HEK293T (cell line): ENCODE measurements at regions not wholly inside any gene's neighbourhood (a gene's known extent, or its start where the extent isn't known, plus 50 kb on each side); places are given as distances from the start of the nearest gene placed in this dataset.
A peak's percentile ranks its signal among the peaks of the same experiment; 100 is the strongest.
"Not testable (repeated sequence)": the region's sequence is repeated elsewhere in the genome, so short reads cannot be mapped to it uniquely, and the experiment has no call there.

Experiments used
- CTCF ChIA-PET: fragments of 350-600 bp; formaldehyde crosslinking; extraction: SDS; loops from one replicate; lab custom pipeline; 2021; ENCODE audit warnings: antibody characterized with exemption, inconsistent platforms; lab: Yijun Ruan, JAX
- POLR2A ChIA-PET: fragments of 350-600 bp; formaldehyde crosslinking; extraction: SDS; loops from one replicate; lab custom pipeline; 2020; ENCODE audit warnings: antibody characterized with exemption, inconsistent platforms; lab: Yijun Ruan, JAX
- DNase-seq: peaks from one replicate; pipeline ENCODE4 v3.0.0; 2012; ENCODE audit warnings: mixed read lengths; ENCODE audit errors: extremely low spot score
- BHLHE40 ChIP-seq: fragments of 450-650 bp; IDR thresholded peaks from 2 replicates; pipeline ENCODE4 v1.6.1; 2016; ENCODE audit warnings: mild to moderate bottlenecking, moderate library complexity, borderline replicate concordance
- CTBP1 ChIP-seq: fragments of 450-650 bp; IDR thresholded peaks from 2 replicates; pipeline ENCODE4 v1.6.1; 2016; ENCODE audit warnings: borderline replicate concordance
- ELF4 ChIP-seq: fragments of 450-650 bp; IDR thresholded peaks from 2 replicates; pipeline ENCODE4 v1.6.1; 2017; ENCODE audit warnings: antibody characterized with exemption
- FOXA1 ChIP-seq: fragments of 450-650 bp; IDR thresholded peaks from 2 replicates; pipeline ENCODE4 v1.6.1; 2016; ENCODE audit warnings: mild to moderate bottlenecking
- FOXK2 ChIP-seq: fragments of 450-650 bp; IDR thresholded peaks from 2 replicates; pipeline ENCODE4 v1.6.1; 2016; ENCODE audit warnings: mild to moderate bottlenecking
- HDGF ChIP-seq: fragments of 450-650 bp; IDR thresholded peaks from 2 replicates; pipeline ENCODE4 v1.6.1; 2017; ENCODE audit warnings: antibody characterized with exemption, borderline replicate concordance
- L3MBTL2 ChIP-seq: fragments of 450-650 bp; conservative IDR thresholded peaks from 2 replicates; pipeline ENCODE4 v1.6.1; 2016; ENCODE audit warnings: mild to moderate bottlenecking
- LEF1 ChIP-seq: fragments of 450-650 bp; IDR thresholded peaks from 2 replicates; pipeline ENCODE4 v1.6.1; 2017; ENCODE audit warnings: mild to moderate bottlenecking, borderline replicate concordance
- NFRKB ChIP-seq: fragments of 450-650 bp; IDR thresholded peaks from 2 replicates; pipeline ENCODE4 v1.6.1; 2016; ENCODE audit warnings: mild to moderate bottlenecking, moderate library complexity
- SP1 ChIP-seq: fragments of 450-650 bp; IDR thresholded peaks from 2 replicates; pipeline ENCODE4 v1.6.1; 2017
- SUZ12 ChIP-seq: fragments of 450-650 bp; IDR thresholded peaks from 2 replicates; pipeline ENCODE4 v1.6.1; 2016; ENCODE audit warnings: mild to moderate bottlenecking
- TARDBP ChIP-seq: fragments of 450-650 bp; IDR thresholded peaks from 2 replicates; pipeline ENCODE4 v1.6.1; 2016
- ZNF384 ChIP-seq: fragments of 450-650 bp; IDR thresholded peaks from 2 replicates; pipeline ENCODE4 v1.6.1; 2016
- TF ChIP-seq, protein P1 (sequence below): fragments of 450-650 bp; IDR thresholded peaks from 2 replicates; pipeline ENCODE4 v1.6.1; 2016

DNA sequence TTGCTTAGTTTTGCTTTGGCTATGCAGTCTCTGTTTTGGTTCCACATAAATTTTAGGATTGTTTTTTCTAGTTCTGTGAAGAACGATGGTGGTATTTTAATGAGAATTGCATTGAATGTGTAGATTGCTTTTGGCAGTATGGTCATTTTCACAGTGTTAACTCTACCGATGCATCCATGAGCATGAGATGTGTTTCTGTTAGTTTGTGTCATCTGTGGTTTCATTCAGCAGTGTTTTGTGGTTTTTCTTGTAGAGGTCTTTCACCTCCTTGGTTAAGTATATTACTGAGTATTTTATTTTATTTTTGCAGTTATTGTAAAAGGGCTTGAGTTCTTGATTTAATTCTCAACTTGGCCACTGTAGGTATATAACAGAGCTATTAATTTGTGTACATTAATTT, 78.2 kb upstream of the ZNF92 start:
- ChIA-PET POLR2A (no interaction called here), CTCF (no interaction called here)
- no peak for DNase-seq
- TF ChIP-seq FOXA1: no peak
- no peak for TF ChIP-seq HDGF

DNA sequence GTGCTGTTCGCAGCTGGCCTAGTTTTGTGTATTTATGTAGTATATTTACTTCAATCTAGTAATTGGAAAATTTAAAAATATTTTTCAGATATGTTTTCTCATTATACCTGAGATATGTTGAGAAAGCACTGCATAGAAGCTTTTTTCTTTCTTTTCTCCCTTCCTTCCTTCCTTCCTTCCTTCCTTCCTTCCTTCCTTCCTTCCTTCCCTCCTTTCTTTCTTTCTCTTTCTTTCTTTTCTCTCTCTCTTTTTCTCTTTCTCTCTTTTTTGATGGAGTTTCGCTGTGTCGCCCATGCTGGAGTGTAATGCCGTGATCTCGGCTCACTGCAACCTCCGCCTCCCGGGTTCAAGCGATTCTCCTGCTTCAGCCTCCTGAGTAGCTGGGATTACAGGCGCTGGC, 83.3 kb upstream of the ZNF92 start:
- CTCF ChIA-PET, DNase-seq, POLR2A ChIA-PET: not testable (repeated sequence)

DNA sequence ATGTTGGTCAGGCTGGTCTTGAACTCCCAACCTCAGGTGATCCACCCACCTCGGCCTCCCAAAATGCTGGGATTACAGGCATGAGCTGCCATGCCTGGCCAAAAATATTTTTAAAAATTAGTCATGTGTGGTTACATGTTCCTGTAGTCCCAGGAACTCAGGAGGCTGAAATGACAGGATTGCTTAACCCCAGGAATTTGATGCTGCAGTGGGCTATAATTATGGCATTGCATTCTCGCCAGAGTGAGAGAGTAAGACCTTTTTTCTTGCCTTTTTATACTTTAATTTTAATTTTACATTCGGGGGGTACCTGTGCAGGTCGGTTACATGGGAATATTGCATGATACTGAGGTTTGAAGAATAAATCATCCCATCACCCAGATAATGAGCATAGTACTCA, 86.6 kb upstream of the ZNF92 start:
- POLR2A ChIA-PET: no interaction called here
- DNase-seq: no peak
- CTCF ChIA-PET: no interaction called here

DNA sequence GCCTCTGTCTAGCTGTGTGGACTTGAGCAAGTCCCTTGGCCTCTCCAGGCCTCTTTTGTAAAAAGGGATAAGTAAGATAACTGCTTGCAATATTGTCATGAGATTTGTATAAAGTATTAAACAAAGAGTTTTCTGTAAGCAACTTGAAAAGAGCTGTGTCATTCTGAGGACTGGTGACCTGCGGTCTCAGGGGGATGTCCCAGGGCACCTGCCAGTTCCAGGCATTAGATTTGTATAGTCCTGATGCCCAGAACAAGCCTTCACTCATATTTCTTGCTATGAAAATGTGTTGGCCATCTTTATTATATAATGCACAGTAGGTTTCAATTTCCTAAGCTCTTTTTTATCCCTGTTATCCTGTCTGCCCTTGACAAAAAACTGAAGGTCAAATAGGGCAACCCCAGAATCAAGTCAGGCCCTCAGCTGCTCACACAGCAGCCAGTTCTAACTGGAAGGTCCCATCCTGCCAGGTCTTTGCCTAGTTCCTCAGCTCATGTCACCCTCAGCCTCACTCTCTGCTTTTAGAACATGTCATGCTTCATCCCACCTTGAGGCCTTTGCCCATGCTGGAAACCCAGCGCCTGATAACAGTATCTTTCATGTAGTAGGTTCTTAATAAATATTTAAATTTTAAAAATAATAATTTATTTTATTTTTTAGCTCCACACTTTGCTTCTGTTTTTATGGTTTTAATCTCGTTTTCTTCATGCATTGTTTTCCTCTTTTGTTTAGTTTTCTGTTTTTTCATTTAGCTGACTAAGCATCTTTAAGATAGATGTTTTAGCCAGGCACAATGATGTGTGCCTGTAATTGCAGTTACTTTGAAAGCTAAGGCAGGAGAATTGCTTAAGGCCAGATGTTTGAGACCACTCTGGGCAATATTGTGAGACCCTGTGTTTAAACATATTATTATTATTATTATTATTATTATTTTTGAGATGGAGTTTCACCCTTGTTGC, 87.5 kb upstream of the ZNF92 start:
- POLR2A ChIA-PET: no interaction called here
- TF ChIP-seq NFRKB: no peak
- TF ChIP-seq CTBP1: no peak
- TF ChIP-seq LEF1: no peak
- TF ChIP-seq BHLHE40: no peak
- TF ChIP-seq TARDBP: no peak
- TF ChIP-seq, protein P1, sequence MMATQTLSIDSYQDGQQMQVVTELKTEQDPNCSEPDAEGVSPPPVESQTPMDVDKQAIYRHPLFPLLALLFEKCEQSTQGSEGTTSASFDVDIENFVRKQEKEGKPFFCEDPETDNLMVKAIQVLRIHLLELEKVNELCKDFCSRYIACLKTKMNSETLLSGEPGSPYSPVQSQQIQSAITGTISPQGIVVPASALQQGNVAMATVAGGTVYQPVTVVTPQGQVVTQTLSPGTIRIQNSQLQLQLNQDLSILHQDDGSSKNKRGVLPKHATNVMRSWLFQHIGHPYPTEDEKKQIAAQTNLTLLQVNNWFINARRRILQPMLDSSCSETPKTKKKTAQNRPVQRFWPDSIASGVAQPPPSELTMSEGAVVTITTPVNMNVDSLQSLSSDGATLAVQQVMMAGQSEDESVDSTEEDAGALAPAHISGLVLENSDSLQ: no peak
- CTCF ChIA-PET: interaction anchor here (0.8 kb wide), 1 partner anchor 12 kb away, joined by 3 read pairs; no protein-coding TSS in a partner anchor
- DNase-seq: no peak

More for the DNA sequence above, 86.6 kb upstream of the ZNF92 start:
- TF ChIP-seq SP1: no peak
- no peak for TF ChIP-seq SUZ12
- no peak for TF ChIP-seq FOXK2
- no peak for TF ChIP-seq NFRKB
- no peak for TF ChIP-seq L3MBTL2
- TF ChIP-seq CTBP1: no peak
- TF ChIP-seq ELF4: no peak
- TF ChIP-seq BHLHE40: no peak
- no peak for TF ChIP-seq LEF1

DNA sequence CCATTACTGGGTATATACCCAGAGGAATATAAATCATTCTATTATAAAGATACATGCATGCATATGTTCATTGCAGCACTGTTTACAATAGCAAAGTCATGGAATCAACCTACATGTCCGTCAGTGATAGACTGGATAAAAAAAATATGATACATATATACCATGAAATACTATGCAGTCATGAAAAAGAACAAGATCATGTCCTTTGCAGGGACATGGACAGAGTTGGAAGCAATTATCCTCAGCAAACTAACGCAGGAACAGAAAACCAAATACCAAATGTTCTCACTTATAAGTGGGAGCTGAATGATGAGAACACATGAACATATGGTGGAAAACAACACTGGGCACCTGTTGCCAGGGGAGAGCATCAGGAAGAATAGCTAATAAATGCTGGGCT, 88.4 kb upstream of the ZNF92 start:
- POLR2A ChIA-PET, DNase-seq, CTCF ChIA-PET: not testable (repeated sequence)

DNA sequence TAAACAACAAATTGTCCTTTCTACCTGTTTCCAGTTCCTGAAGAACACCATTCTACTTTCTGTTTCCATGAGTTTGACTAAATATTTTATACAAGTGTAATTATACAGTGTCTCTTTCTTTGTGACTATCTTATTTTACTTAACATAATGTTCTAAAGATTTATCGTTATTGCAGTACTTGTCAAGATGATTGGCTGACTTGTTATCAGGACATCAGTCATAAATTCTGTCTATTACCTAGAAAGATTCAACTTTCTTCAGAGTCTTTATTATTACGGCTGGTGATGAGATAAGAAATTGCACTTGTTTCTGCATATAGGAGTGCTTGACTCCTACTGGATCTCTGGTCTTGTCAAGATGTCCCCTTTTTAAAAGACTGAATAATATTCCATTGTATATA, 93.9 kb upstream of the ZNF92 start:
- TF ChIP-seq BHLHE40: no peak
- no peak for TF ChIP-seq CTBP1
- TF ChIP-seq, protein P1: peak; percentile 58
- TF ChIP-seq L3MBTL2: no peak
- TF ChIP-seq FOXA1: no peak
- no peak for TF ChIP-seq LEF1
- TF ChIP-seq HDGF: no peak
- ChIA-PET CTCF (no interaction called here), POLR2A (no interaction called here)
- DNase-seq: no peak

DNA sequence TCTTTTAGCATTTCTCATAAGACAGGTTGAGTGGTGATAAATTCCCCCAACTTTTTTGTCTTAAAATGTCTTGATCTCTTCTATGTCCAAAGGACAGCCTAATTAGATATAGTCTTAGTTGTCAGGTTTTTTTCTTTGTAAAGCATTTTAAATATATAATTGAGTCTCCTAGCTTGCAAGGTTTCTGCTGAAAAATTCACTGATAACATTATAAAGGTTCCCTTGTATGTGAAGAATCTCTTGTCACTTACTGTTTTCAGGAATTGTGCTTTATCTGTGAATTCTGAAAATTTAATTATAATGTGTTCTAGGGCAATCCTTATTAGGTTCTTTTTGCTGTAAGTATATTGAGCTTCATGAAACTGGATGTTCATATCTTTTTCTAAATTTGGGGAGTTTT, 96.8 kb upstream of the ZNF92 start:
- CTCF ChIA-PET: no interaction called here
- POLR2A ChIA-PET: no interaction called here
- TF ChIP-seq SP1 (no peak), L3MBTL2 (no peak), ZNF384 (no peak), FOXA1 (no peak), BHLHE40 (no peak), NFRKB (no peak), SUZ12 (no peak), ELF4 (no peak)
- TF ChIP-seq, protein P1: no peak
- no peak for DNase-seq

DNA sequence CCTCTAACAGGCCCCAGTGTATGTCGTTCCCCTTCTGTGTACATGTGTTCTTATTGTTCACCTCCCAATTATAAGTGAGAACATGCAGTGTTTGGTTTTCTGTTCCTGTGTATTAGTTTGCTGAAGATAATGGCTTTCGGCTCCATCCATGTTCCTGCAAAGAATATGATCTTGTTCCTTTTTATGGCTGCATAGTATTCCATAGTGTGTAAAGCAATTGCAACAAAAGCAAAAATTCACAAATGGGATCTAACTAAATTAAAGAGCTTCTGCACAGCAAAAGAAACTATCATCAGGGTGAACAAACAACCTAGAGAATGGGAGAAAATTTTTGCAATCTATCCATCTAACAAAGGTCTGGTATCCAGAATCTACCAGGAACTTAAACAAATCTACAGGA, 102.2 kb upstream of the ZNF92 start:
- CTCF ChIA-PET: interaction anchor here (0.8 kb wide), 1 partner anchor 8 kb away, joined by 3 read pairs; no protein-coding TSS in a partner anchor
- DNase-seq, POLR2A ChIA-PET: not testable (repeated sequence)
